ENCODE measurements at regions not wholly inside any gene's neighbourhood (a gene's known extent, or its start where the extent isn't known, plus 50 kb on each side); places are given as distances from the start of the nearest gene placed in this dataset.

GRCh38 chr20:22802296-22802695, 217.9 kb upstream of the FOXA2 start:
- TF ChIP-seq CTCF (IDR thresholded peaks at IDR 0.05) (no peak), POLR2A (IDR thresholded peaks at IDR 0.05) (no peak)

Measured in adrenal gland (tissue), 5 donors.